ENCODE measurements at regions not wholly inside any gene's neighbourhood (a gene's known extent, or its start where the extent isn't known, plus 50 kb on each side); places are given as distances from the start of the nearest gene placed in this dataset.

DNA sequence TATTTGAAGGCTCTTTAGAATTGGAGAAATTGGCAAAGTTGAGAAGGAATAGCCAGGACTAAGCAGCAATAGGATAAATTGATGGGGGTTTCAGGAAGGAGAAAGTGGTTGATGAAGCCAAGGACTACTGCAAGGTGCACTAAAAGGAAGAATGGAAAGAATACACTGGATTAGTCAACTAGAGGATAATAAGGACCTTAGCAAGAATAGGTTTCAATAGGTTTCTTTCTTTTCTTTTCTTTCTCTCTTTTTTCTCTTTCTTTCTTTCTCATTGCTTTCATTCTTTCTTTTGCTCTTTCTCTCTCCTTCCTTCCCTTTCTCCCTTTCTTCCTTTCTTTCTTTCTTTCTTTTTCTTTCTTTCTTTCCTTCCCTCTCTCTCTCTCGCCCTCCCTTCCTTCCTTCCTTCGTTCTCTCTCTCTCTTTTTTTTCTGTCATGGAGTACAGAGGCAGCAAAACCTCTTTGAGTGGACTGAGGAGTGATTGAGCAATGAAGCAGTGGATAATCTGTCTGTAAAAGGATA, 234.4 kb upstream of the TMC3 start:
- TF ChIP-seq, protein P1, sequence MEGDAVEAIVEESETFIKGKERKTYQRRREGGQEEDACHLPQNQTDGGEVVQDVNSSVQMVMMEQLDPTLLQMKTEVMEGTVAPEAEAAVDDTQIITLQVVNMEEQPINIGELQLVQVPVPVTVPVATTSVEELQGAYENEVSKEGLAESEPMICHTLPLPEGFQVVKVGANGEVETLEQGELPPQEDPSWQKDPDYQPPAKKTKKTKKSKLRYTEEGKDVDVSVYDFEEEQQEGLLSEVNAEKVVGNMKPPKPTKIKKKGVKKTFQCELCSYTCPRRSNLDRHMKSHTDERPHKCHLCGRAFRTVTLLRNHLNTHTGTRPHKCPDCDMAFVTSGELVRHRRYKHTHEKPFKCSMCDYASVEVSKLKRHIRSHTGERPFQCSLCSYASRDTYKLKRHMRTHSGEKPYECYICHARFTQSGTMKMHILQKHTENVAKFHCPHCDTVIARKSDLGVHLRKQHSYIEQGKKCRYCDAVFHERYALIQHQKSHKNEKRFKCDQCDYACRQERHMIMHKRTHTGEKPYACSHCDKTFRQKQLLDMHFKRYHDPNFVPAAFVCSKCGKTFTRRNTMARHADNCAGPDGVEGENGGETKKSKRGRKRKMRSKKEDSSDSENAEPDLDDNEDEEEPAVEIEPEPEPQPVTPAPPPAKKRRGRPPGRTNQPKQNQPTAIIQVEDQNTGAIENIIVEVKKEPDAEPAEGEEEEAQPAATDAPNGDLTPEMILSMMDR (IDR thresholded peaks at IDR 0.05) = no peak
- TF ChIP-seq EZH2phosphoT487 (IDR thresholded peaks at IDR 0.05) = no peak

All from neural progenitor cell (in vitro differentiated cells).